C4-2B (cell line): ENCODE measurements at regions not wholly inside any gene's neighbourhood (a gene's known extent, or its start where the extent isn't known, plus 50 kb on each side); places are given as distances from the start of the nearest gene placed in this dataset.

Source experiments
- ZFX ChIP-seq: fragments of 450-650 bp; IDR thresholded peaks from 2 replicates; pipeline ENCODE4 v1.6.1; 2017
- TF ChIP-seq, protein P1 (sequence below): fragments of 450-650 bp; conservative IDR thresholded peaks from 2 replicates; pipeline ENCODE4 v1.5.1; 2017; ENCODE audit warnings: mild to moderate bottlenecking

DNA sequence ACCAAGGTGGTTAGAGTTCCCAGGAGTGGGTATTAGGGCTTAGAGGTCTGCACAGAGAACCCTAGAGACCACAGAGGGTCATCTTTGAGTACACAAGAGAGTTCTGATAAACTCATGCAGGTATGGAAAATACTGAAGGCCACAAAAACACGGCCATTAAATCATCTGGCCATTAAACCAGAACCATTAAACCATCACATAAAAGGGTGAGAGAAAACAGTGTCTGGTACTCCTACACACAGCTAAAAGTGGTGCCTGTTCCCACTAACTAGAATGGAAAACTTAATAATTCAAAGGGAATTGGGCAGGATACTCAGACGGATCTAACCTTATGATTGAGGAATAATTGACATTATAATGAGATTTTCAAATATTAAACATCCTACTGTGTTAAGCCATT is 679.4 kb downstream of the TNS3 start:
- TF ChIP-seq, protein P1, sequence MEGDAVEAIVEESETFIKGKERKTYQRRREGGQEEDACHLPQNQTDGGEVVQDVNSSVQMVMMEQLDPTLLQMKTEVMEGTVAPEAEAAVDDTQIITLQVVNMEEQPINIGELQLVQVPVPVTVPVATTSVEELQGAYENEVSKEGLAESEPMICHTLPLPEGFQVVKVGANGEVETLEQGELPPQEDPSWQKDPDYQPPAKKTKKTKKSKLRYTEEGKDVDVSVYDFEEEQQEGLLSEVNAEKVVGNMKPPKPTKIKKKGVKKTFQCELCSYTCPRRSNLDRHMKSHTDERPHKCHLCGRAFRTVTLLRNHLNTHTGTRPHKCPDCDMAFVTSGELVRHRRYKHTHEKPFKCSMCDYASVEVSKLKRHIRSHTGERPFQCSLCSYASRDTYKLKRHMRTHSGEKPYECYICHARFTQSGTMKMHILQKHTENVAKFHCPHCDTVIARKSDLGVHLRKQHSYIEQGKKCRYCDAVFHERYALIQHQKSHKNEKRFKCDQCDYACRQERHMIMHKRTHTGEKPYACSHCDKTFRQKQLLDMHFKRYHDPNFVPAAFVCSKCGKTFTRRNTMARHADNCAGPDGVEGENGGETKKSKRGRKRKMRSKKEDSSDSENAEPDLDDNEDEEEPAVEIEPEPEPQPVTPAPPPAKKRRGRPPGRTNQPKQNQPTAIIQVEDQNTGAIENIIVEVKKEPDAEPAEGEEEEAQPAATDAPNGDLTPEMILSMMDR: no peak
- no peak for TF ChIP-seq ZFX
